ENCODE measurements at regions not wholly inside any gene's neighbourhood (a gene's known extent, or its start where the extent isn't known, plus 50 kb on each side); places are given as distances from the start of the nearest gene placed in this dataset.

- TF ChIP-seq EZH2 (IDR thresholded peaks at IDR 0.05; ENCODE audit: low read length, unreplicated experiment) (no peak), CTCF (conservative IDR thresholded peaks at IDR 0.05; ENCODE audit: low read depth, low read length) (no peak)
Measured at GRCh38 chr4:33886356-33886755, 2358.0 kb downstream of the ARAP2 start.
